NCI-H526 (cell line): ENCODE measurements at regions not wholly inside any gene's neighbourhood (a gene's known extent, or its start where the extent isn't known, plus 50 kb on each side); places are given as distances from the start of the nearest gene placed in this dataset.
"Not testable (repeated sequence)": the region's sequence is repeated elsewhere in the genome, so short reads cannot be mapped to it uniquely, and the experiment has no call there.

ENCODE experiments used
- DNase-seq, 2 experiments: peaks; one replicate each; lab custom pipeline; 2025; lab: John Stamatoyannopoulos, UW

DNA sequence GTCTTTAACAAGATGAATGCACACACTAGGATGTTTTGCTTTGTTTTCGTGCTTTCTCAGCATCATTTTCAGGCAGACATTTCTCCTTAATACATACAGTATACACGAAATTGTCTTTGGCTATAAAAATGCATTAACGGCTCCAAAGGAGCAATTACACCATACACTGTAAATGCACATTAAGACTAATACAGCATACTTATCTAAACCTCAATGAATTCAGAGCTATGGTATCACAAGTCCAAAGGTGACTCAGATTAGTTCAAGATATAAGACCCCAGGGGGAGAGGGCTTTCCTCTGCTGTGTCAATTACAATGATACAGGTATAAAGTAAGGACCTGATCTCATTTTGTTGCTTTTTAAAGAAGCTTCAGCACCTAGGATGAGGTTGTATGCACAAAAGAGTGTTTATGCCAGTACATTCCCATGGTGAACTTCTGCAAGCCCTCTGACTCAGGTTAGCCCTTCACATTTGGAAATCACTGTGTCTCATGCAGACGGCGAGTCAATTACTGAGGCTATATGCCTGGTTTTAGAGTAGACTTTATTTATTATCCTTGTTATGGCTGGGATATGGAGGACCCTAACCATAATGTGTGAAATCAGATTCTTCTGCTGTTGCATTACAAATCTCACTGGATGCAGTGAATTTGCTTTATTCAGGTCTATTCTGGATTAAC lies 233.3 kb downstream of the ZNF608 start:
- DNase-seq = no peak

DNA sequence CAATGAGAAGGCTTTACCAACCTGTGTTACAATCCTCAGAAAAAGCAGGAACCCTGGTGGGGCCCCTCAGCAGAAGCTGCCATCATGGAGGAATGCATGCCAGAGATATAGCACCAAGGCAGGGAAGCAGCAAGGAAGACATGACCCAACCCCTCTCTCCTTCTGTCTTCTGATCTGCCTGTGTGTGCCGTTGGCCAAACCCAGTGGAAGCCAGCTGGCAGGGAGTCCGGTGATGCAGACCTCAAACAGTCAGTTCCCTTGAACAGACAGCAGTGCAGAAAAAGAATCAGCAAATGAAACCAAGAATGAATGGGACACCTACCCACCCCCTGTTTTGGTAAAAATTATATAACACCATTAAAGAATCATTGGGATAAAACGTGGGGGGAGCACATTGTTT lies 234.2 kb downstream of the ZNF608 start:
- no peak for DNase-seq

DNA sequence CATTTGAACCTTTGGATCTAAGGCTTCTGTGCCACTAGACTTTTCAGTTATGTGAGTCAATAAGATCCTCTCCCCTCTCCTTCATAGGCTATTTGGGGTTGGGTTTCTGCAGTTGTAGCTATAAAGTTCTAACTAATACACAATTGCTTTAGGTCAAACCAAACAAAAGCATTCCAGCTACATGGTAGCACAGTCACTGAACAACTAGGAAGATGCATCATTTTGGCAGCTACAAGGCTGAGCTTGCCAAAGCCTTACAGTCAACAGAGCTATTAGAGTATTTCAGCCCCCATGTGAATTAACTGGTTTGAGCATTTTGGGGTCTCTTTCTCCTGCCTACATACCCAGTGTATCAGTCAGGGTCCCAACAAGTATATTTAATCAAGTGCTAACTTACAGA lies 234.6 kb downstream of the ZNF608 start:
- DNase-seq = no peak

DNA sequence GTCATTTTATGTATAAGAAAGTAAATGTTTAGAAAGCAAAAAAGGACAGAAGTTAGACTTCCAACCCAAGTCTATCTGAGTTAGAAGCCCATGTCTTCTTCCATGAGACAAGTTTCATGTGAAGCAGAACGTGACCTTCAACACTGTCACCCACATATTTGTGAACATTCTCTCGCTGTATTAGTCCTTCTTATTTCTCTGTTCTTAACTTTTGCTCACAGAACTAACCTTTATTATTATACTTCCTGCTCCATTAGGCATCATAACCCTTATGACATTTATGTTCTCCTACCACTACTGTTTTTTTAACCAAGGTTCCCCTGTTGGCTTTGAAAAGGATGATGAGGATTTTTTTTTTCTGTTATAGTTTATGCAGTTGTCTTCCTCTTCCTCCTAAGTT lies 238.8 kb downstream of the ZNF608 start:
- no peak for DNase-seq

DNA sequence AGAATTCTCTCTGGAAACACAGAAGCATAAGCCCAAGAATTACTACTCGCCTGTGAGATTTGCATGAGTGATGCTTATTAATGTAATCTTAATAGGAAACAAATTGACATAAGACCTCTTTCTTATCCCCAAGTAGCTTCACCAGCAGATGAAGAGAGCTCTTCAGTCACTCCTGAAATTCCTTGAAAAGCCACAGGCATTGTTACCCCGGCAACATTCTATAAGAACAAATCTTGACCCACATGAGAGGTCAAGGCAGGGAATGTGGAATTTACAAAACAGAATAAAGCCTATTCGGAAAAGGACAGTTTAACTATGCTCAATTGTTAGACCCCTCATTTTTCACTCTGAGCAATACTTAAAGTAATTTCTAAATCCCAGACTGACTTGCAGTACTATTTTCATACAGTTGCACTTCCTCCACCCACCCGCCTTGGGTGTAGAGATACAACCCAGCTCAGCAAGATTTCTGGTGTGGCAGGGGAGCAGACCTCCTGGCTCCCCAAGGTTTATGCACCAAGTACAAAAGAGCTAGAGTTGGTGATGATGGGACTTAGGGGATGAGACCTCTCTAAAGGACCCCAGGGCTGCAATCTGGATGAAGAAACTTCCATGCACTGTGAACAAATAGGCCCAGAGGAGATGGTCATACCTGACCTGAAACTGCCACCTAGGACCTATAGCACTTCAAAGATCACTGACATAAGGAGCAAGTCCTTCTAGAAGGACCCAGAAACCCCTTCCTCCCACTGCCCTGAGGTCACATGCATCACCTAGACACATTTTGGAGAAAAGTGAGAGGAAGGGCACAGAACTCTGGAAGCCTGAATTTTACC lies 242.1 kb downstream of the ZNF608 start:
- no peak for DNase-seq

DNA sequence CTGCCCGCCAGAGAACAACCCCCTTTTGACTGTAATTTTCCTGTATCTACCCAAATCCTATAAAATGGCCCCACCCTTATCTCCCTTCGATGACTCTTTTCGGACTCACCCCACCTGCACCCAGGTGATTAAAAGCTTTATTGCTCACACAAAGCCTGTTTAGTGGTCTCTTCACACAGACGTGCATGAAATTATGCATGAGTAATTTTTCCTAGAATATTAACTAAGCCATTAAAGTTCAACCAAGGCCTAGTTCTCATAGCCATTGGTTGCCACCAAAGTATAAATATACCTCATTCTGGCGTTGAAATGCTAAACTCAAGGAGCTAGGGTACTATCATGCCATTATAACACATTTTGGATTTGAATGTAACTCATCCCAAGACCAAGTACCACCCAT lies 243.9 kb downstream of the ZNF608 start:
- no peak for DNase-seq

DNA sequence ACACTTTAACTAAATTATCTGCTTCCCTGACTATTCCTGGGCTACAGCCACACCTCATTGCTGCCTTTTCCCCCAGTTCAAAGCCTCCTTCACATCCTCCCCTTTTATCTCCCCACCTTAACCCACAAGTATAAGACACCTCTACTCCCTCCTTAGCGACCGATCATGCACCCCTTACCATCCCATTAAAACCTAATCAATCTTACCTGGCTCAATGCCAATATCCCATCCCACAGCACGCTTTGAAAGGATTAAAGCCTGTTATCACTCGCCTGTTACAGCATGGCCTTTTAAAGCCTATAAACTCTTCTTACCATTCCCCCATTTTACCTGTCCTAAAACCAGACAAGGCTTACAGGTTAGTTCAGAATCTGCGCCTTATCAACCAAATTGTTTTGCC lies 246.6 kb downstream of the ZNF608 start:
- not testable (repeated sequence) for DNase-seq

DNA sequence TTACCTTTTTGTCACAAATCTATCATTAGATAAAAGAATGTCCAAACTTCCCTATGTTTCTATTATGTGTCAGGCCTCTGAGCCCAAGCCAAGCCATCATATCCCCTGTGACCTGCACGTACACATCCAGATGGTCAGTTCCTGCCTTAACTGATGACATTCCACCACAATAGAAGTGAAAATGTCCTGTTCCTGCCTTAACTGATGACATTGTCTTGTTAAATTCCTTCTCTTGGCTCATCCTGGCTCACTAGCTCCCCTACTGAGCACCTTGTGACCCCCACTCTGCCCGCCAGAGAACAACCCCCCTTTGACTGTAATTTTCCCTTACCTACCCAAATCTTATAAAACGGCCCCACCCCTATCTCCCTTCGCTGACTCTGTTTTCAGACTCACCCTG lies 249.5 kb downstream of the ZNF608 start:
- DNase-seq = not testable (repeated sequence)

DNA sequence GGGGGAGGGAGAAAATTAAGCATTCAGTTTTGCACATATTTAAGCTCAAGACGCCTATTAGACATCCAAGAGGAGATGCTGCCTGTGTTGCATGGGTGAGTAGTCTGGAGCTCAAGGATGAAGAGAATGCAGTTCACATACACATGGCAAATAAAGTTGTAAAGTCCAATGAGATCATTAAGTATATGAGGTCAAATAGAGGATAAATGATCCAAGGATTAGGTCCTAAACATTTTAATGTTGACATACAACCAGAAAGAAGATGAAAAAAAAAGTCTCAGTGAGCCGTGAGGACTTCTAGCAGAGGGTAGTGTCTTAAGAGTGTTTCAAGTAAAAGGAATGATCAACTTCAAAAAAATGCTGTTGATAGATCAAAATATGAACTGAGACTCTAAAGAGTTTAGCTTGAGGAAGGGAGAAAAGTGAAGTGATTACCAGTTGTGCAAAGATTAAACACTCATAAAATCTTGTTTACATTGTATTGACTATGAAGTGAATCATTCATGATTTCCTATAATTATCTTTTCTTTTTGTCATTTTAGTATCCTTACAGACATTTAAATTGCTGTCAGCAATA lies 251.8 kb downstream of the ZNF608 start:
- no peak for DNase-seq

DNA sequence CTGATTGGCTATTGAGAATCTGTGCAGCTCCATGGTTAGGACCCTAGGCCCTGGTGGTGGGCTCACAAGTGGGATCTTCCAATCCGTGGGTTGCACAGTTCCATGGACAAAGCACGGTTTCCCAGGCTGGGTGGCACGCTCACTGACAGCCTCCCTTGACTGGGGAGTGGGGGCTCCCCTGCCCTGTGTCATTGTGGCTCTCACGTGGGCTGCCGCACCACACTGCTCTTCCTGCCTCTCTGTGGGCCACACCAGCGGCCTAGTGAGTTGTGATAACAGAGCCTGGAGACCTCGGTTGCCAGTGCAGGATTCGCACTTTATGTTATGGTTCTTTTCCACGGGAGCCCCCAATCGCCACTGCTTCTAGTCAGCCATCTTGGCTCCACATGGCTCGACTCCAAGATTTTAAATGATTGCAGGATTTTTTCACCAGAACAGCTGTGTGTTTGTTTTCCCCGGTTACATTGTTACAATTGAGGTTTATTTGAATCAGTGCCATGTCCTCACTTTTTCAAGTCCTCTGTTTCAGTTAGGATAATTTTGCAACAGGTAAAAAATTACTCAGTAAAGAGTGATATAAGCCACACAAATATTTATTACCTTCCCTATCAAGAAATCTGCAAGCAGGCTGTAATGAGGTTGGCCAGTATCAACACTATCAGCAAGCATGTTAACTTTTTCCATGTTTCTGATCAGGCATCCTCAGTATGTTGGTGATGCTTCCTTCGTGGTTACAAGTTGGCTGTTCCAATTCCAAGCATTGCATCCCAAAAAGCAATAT lies 253.8 kb downstream of the ZNF608 start:
- no peak for DNase-seq

DNA sequence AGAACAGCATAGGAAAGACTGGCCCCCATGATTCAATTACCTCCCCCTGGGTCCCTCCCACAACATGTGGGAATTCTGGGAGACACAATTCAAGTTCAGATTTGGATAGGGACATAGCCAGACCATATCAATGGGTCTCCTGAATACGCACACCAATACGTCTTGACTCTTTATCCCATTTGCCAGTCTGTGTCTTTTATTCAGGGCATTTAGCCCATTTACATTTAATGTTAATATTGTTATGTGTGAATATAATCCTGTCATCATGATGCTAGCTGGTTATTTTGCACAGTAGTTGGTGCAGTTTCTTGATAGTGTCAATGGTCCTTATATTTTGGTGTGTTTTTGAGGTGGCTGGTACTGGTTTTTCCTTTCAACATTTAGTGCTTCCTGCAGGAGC lies 256.1 kb downstream of the ZNF608 start:
- DNase-seq = not testable (repeated sequence)

DNA sequence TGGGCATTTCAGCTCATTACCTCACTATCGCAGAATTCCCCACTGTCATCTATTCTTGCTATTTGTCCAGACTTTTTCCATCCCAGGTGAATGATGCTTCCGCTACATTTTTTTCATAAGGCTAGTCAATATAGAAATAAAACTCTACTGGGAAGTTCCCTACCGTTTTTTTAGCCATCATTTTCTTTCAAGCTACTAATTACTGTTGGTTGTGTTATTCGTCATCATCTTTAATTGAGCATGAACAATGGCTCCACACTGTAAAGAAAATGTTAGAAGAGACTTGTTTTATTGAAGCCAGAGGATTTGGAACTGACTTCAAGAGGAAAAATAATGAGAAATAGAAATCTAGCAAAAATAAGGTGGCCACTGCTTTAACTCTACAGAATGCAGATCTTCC lies 265.0 kb downstream of the ZNF608 start:
- DNase-seq = no peak

DNA sequence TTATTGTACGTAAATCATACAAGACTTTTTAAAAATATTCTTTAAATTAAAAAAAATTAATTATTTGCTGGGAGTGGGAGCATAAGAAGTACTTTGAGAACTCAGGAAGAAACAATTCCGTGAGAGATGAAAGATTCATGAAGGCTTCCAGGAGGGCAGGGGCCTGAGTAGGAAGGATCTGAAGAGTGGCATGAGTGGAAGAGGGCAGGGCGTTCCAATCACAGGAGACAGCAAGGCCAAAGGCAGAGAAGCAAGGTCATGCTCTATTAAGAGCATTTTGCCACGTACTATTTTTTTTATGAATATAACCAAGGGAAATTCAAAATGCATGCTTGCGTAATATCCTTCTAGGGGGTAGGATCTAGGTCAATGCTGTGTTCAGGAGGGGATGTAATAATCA lies 265.5 kb downstream of the ZNF608 start:
- DNase-seq = no peak

DNA sequence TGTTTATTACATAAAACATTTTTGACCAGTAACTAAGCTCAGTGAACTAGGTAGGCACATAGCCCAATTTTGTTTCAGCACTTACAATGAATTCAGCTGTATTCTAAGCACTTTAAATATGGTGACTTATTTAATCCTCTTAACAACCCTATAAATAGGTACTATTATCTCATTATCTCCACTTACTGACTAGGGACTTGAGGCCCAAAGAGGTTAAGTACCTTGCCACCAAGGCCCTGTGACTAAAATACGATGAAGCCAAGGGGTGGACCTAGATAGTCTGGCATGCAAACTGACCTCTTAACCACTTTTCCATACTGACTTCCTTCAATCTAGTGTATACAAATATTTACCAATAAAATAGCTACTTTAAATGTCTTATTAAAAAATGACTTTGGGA lies 266.4 kb downstream of the ZNF608 start:
- DNase-seq = no peak

DNA sequence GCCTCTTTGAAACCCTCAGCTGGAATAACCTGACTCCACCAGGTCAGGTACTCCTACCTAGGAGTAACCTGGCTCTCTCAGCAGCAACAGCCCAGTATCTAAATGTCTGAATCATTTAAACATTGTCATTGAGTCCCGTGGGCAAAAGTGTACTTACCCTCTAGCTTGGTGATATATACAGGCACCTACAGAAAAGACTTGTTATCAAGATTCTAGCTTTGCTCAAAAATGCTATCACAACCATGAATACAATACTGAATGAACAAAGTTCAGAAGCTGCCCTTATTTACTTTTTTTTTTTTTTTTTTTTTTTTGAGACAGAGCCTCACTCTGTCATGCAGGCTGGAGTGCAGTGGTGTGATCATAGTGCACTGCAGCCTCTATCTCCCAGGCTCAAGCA lies 268.2 kb downstream of the ZNF608 start:
- no peak for DNase-seq

DNA sequence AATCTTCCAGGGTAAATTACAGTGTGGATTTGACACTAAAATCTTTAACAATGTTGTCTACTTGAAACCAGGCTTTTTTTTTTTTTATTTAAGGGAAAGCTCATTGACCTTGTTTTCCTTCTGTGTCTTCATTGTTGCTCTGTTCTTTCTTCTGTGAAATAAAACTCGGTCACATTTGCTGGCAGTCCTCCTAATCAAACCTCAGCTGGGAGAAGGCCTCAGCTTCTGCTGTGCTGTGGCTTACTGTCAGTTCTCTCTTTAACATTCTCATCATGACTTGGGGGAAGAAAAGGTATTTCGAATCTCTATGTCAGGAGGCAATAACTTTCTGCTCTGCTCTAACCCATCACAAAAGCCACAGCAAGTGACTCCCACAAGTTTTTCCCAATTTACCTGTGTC lies 268.9 kb downstream of the ZNF608 start:
- no peak for DNase-seq

DNA sequence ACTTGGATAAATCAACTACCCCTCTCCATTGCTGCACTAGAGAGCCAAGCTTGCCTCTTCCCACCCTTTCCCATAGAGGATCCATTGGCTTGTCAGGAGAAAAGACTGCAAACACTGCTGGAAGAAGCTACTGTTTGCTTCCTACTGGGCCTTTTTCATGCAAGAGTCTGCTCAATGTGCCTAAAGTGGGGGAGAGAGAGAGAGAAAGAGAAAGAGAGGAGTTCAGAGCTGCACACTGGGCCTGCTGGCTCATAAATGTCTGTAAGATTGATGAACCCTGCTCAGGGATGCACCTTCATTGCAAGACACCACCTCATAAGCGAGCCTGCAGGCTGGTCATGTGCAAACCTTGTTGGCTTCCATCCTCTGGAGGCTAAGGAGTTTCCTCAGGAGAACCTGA lies 269.4 kb downstream of the ZNF608 start:
- no peak for DNase-seq

DNA sequence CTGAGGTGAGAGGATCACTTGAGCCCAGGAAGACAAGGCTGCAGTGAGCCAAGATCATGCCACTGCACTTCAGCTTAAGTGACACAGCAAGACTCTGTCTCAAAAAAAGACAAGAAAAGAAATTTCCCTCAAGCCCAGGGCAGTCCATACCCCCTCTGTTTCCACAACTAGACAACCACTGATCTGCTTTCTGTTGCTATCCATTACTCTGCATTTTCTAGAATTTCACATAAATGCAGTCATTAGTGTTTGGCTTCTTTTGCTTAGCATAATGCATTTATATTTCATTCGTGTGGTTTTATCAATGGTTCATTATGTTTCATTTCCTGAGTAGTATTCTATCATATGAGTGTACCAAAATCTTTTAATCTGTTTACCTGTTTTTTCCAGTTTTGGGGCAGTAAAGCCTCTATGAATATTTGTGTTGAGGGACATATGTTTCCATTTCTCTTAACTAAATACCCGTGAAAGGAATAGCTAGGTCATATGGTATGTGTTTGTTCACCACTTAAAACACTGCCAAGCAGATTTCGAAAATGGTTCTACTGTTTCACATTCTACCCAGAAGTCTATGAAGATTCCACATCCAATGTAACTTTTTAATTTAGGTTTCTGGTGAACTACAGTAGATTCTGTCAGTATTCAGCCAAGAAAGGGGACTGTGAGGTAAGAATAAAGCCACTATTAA lies 271.8 kb downstream of the ZNF608 start:
- DNase-seq = no peak

DNA sequence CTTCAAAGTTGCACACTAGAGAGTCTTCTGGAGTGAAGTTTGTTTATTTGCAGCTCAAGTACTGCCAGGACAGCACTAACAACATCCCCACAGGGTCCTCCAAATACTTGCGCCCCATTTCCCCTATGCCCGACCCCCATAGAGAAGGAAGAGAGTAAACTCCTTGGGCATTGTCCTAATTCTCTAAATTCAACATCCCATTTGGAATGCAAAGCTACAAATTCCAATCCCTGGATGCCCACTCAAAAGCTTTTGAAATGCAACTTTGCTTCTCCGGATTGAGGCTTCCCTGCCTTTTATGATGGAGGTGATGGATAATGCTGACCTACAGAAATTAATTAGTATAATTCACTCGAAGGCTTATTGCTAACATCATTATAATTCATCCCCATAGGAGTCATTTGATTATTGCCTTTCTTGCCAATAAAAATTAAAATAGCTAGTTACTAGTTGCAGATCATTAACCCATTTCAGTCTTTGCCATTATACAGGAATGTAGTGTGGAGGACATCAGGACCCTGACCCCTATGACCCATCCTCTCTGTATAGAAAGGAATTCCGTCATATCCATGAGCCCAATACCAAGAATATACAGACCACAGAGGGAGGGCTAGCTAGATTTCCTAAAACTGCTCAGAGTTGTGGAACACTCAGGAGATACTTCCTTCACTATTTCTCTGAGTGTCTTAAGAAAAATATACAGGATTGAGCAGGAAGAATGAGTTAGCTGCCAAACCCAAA lies 277.6 kb downstream of the ZNF608 start:
- DNase-seq = no peak

DNA sequence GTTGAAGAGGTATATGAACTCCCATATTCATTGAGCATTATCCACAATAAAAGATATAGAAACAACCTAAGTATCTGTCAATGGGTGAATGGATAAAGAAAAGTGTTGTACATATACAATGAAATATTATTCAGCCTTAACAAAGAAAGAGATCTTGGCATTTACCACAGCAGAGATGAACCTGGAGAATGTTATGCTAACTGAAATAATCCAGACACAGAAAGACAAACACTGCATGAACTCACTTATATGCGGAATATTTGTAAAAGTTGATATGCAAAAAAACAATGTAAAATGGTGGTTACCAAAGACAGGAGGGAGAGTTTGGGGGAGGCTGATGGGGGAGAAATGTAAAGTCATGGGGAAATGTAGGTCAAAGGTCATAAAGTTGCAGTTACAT lies 278.7 kb downstream of the ZNF608 start:
- DNase-seq = no peak

DNA sequence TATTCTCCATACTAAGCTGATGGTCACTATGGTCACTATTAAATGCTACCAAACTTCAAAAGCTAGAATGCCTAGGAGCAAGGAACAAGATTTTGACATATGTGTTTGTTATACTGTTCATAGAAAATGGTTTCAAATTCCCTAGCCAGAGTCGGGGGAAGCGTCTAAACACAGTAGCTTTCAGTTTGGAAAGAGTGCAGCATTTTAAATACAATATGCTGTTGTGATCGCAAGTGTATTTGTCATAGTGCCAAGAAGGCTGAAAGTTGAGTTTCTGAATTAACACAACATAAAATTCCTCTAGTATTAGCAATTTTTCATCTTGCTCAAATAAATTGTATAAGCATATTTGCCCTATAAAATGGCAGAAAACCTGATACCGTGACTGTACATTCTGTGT lies 280.4 kb downstream of the ZNF608 start:
- no peak for DNase-seq
